ENCODE measurements at regions not wholly inside any gene's neighbourhood (a gene's known extent, or its start where the extent isn't known, plus 50 kb on each side); places are given as distances from the start of the nearest gene placed in this dataset.

DNA sequence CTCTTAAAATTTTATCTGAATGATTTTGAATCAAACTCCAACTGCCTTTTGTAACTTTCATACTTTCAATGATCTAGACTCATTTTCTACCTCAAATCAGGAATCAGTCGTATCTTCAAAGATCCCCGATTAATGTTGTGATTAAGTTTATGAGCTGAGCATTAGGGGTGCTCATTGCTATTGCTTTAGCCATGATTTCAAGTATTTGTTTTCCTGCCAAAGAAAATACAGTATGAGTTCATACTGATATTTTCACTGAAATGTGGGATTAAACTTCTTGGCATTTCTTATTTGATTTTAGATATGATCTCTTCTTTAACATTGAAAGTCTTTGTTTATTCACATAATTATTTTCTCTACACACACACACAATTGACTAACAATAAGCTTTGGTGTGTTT lies 785.6 kb downstream of the NTRK3 start:
- no peaks in the 10 kb centered on the region for H3K36me3 ChIP-seq (replicated peaks in 1 of 2; ENCODE audit: control insufficient read depth in 1 of 2, insufficient read depth in 2 of 2, low read length in 2 of 2)
- H2AFZ ChIP-seq (ENCODE audit: low read length) = no peak overlapping the region
- ChIA-PET POLR2A (no interaction called here), CTCF (ENCODE audit: low intra/inter-chr PET ratio, low total read pairs) (no interaction called here)
- 22% methylated on average over 2 of the region's 2 CpGs for WGBS (ENCODE audit: low lambda C conversion rate)
- no peak overlapping the region for H3K27ac ChIP-seq (ENCODE audit: extremely low read length, insufficient read depth, low read length)
- no peaks in the 10 kb centered on the region for H3K79me2 ChIP-seq (ENCODE audit: insufficient read depth, low read length)
- in situ Hi-C loops (cut with HindIII; ENCODE audit: extremely low pct_ligation_motif_present, low pct_unique_long_range_greater_than_20kb) = no loop called here
- no TSS peak for BruUV-seq (replicated peaks)
- intact Hi-C loops (cut with micrococcal nuclease; ENCODE audit: unreplicated experiment) = no loop called here
- no peak for ATAC-seq
- no peaks in the 10 kb centered on the region for H4K20me1 ChIP-seq (ENCODE audit: insufficient read depth, low read length)
- TF ChIP-seq ZNF557 (CRISPR knock-in tag; IDR thresholded peaks at IDR 0.05) (no peak), ZNF614 (CRISPR knock-in tag; IDR thresholded peaks at IDR 0.05; ENCODE audit: borderline replicate concordance) (no peak), SIX1 (CRISPR knock-in tag; IDR thresholded peaks at IDR 0.05; ENCODE audit: borderline replicate concordance) (no peak), MEIS2 (CRISPR knock-in tag; IDR thresholded peaks at IDR 0.05) (no peak), NFKBIZ (CRISPR knock-in tag; IDR thresholded peaks at IDR 0.05) (no peak), PAX8 (CRISPR knock-in tag; IDR thresholded peaks at IDR 0.05; ENCODE audit: borderline replicate concordance) (no peak), PPARG (CRISPR knock-in tag; conservative IDR thresholded peaks at IDR 0.05) (no peak), HMGA1 (CRISPR knock-in tag; conservative IDR thresholded peaks at IDR 0.05) (no peak), MATR3 (CRISPR knock-in tag; IDR thresholded peaks at IDR 0.05) (no peak), KAT8 (CRISPR knock-in tag; IDR thresholded peaks at IDR 0.05) (no peak), ZFX (CRISPR knock-in tag; IDR thresholded peaks at IDR 0.05; ENCODE audit: low read depth) (no peak)
- TF ChIP-seq, protein P1, sequence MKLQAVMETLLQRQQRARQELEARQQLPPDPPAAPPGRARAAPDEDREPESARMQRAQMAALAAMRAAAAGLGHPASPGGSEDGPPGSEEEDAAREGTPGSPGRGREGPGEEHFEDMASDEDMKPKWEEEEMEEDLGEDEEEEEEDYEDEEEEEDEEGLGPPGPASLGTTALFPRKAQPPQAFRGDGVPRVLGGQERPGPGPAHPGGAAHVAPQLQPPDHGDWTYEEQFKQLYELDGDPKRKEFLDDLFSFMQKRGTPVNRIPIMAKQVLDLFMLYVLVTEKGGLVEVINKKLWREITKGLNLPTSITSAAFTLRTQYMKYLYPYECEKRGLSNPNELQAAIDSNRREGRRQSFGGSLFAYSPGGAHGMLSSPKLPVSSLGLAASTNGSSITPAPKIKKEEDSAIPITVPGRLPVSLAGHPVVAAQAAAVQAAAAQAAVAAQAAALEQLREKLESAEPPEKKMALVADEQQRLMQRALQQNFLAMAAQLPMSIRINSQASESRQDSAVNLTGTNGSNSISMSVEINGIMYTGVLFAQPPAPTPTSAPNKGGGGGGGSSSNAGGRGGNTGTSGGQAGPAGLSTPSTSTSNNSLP (IDR thresholded peaks at IDR 0.05; ENCODE audit: low read depth, low read length) = no peak
- TF ChIP-seq, protein P2, sequence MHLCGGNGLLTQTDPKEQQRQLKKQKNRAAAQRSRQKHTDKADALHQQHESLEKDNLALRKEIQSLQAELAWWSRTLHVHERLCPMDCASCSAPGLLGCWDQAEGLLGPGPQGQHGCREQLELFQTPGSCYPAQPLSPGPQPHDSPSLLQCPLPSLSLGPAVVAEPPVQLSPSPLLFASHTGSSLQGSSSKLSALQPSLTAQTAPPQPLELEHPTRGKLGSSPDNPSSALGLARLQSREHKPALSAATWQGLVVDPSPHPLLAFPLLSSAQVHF (CRISPR knock-in tag; IDR thresholded peaks at IDR 0.05) = no peak
- TF ChIP-seq, protein P3, sequence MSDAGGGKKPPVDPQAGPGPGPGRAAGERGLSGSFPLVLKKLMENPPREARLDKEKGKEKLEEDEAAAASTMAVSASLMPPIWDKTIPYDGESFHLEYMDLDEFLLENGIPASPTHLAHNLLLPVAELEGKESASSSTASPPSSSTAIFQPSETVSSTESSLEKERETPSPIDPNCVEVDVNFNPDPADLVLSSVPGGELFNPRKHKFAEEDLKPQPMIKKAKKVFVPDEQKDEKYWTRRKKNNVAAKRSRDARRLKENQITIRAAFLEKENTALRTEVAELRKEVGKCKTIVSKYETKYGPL (CRISPR knock-in tag; IDR thresholded peaks at IDR 0.05) = no peak
- TF ChIP-seq, protein P4, sequence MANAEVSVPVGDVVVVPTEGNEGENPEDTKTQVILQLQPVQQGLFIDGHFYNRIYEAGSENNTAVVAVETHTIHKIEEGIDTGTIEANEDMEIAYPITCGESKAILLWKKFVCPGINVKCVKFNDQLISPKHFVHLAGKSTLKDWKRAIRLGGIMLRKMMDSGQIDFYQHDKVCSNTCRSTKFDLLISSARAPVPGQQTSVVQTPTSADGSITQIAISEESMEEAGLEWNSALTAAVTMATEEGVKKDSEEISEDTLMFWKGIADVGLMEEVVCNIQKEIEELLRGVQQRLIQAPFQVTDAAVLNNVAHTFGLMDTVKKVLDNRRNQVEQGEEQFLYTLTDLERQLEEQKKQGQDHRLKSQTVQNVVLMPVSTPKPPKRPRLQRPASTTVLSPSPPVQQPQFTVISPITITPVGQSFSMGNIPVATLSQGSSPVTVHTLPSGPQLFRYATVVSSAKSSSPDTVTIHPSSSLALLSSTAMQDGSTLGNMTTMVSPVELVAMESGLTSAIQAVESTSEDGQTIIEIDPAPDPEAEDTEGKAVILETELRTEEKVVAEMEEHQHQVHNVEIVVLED (CRISPR knock-in tag; IDR thresholded peaks at IDR 0.05; ENCODE audit: borderline replicate concordance) = no peak
- TF ChIP-seq, protein P5, sequence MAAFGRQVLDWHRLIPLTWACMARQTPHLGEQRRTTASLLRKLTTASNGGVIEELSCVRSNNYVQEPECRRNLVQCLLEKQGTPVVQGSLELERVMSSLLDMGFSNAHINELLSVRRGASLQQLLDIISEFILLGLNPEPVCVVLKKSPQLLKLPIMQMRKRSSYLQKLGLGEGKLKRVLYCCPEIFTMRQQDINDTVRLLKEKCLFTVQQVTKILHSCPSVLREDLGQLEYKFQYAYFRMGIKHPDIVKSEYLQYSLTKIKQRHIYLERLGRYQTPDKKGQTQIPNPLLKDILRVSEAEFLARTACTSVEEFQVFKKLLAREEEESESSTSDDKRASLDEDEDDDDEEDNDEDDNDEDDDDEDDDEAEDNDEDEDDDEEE (CRISPR knock-in tag; IDR thresholded peaks at IDR 0.05) = no peak
- no peaks in the 10 kb centered on the region for H3K27me3 ChIP-seq (ENCODE audit: control insufficient read depth in 1 of 2, insufficient read depth in 2 of 2, low read length in 2 of 2)
- no peaks in the 10 kb centered on the region for H3K4me1 ChIP-seq (ENCODE audit: insufficient read depth, low read length)
- H3K9ac ChIP-seq (ENCODE audit: insufficient read depth, low read depth, low read length) = no peak overlapping the region
- no peak for FAIRE-seq
- H3K4me3 ChIP-seq (replicated peaks in 1 of 3; ENCODE audit: insufficient read depth in 1 of 3, low read depth in 2 of 3, low read length in 3 of 3) = no peak overlapping the region
- H3K9me3 ChIP-seq (ENCODE audit: low read length) = peaks cover 45% of the 10 kb centered on the region
- H3K4me2 ChIP-seq (ENCODE audit: low read depth, low read length) = no peak overlapping the region
- no peak for DNase-seq (ENCODE audit: low spot score)

Data from HepG2 (cell line).